ENCODE measurements at regions not wholly inside any gene's neighbourhood (a gene's known extent, or its start where the extent isn't known, plus 50 kb on each side); places are given as distances from the start of the nearest gene placed in this dataset.

- Histone ChIP-seq H3K27ac (ENCODE audit: extremely low read length, insufficient read depth, low read length) (no peak overlapping the region), H3K9me3 (ENCODE audit: low read length) (peaks cover 6% of the 10 kb centered on the region; the same call in 1 of the 2 replicates), H3K4me2 (ENCODE audit: low read depth, low read length) (no peak overlapping the region), H3K9ac (ENCODE audit: insufficient read depth, low read depth, low read length) (no peak overlapping the region), H3K4me3 (replicated peaks in 1 of 3; ENCODE audit: insufficient read depth in 1 of 3, low read depth in 2 of 3, low read length in 3 of 3) (no peak overlapping the region), H3K27me3 (ENCODE audit: control insufficient read depth in 1 of 2, insufficient read depth in 2 of 2, low read length in 2 of 2) (no peaks in the 10 kb centered on the region; a peak in 1 of 5 replicates), H3K4me1 (ENCODE audit: insufficient read depth, low read length) (no peaks in the 10 kb centered on the region; the same call in 1 of the 2 replicates), H4K20me1 (ENCODE audit: insufficient read depth, low read length) (no peaks in the 10 kb centered on the region), H2AFZ (ENCODE audit: low read length) (no peak overlapping the region), H3K36me3 (replicated peaks in 1 of 2; ENCODE audit: control insufficient read depth in 1 of 2, insufficient read depth in 2 of 2, low read length in 2 of 2) (no peaks in the 10 kb centered on the region), H3K79me2 (ENCODE audit: insufficient read depth, low read length) (no peaks in the 10 kb centered on the region)
- TF ChIP-seq SP5 (CRISPR knock-in tag; IDR thresholded peaks at IDR 0.05; ENCODE audit: borderline replicate concordance, low read depth) (no peak), SOX5 (CRISPR knock-in tag; IDR thresholded peaks at IDR 0.05; ENCODE audit: borderline replicate concordance) (peak; percentile 14; the same call in 1 of the 2 replicates)
- FAIRE-seq (no peak), DNase-seq (ENCODE audit: low spot score) (no peak), ATAC-seq (no peak)
- 4% methylated on average over 2 of the region's 2 CpGs for WGBS (ENCODE audit: low lambda C conversion rate)
- intact Hi-C loops (cut with micrococcal nuclease; ENCODE audit: unreplicated experiment) = no loop called here
- in situ Hi-C loops (cut with HindIII; ENCODE audit: extremely low pct_ligation_motif_present, low pct_unique_long_range_greater_than_20kb) = no loop called here
- POLR2A ChIA-PET = no interaction called here
- BruUV-seq (replicated peaks) = no TSS peak
- CTCF ChIA-PET (ENCODE audit: low intra/inter-chr PET ratio, low total read pairs) = no interaction called here
Observed at GRCh38 chr20:11702721-11703518, 214.8 kb upstream of the BTBD3 start.

GRCh38 chr20:11705512-11705911 is 212.2 kb upstream of the BTBD3 start:
- no peak for FAIRE-seq
- in situ Hi-C loops (cut with HindIII; ENCODE audit: extremely low pct_ligation_motif_present, low pct_unique_long_range_greater_than_20kb) = no loop called here
- Histone ChIP-seq H3K4me1 (ENCODE audit: insufficient read depth, low read length) (no peaks in the 10 kb centered on the region; the same call in 1 of the 2 replicates), H4K20me1 (ENCODE audit: insufficient read depth, low read length) (no peaks in the 10 kb centered on the region), H3K27ac (ENCODE audit: extremely low read length, insufficient read depth, low read length) (no peak overlapping the region), H3K4me3 (replicated peaks in 1 of 3; ENCODE audit: insufficient read depth in 1 of 3, low read depth in 2 of 3, low read length in 3 of 3) (no peak overlapping the region), H3K27me3 (ENCODE audit: control insufficient read depth in 1 of 2, insufficient read depth in 2 of 2, low read length in 2 of 2) (no peaks in the 10 kb centered on the region; a peak in 1 of 5 replicates), H3K9ac (ENCODE audit: insufficient read depth, low read depth, low read length) (no peak overlapping the region), H3K4me2 (ENCODE audit: low read depth, low read length) (no peak overlapping the region), H3K9me3 (ENCODE audit: low read length) (no peaks in the 10 kb centered on the region), H2AFZ (ENCODE audit: low read length) (no peak overlapping the region), H3K79me2 (ENCODE audit: insufficient read depth, low read length) (no peaks in the 10 kb centered on the region), H3K36me3 (replicated peaks in 1 of 2; ENCODE audit: control insufficient read depth in 1 of 2, insufficient read depth in 2 of 2, low read length in 2 of 2) (no peaks in the 10 kb centered on the region)
- POLR2A ChIA-PET = no interaction called here
- intact Hi-C loops (cut with micrococcal nuclease; ENCODE audit: unreplicated experiment) = no loop called here
- no peak for ATAC-seq
- BruUV-seq (replicated peaks) = no TSS peak
- CTCF ChIA-PET (ENCODE audit: low intra/inter-chr PET ratio, low total read pairs) = no interaction called here
- DNase-seq (ENCODE audit: low spot score) = no peak
- TF ChIP-seq ZBTB26 (CRISPR knock-in tag; IDR thresholded peaks at IDR 0.05; ENCODE audit: borderline replicate concordance) (no peak), SKI (IDR thresholded peaks at IDR 0.05; ENCODE audit: partially characterized antibody) (no peak), ZNF550 (CRISPR knock-in tag; IDR thresholded peaks at IDR 0.05; ENCODE audit: borderline replicate concordance) (no peak), FOSL1 (CRISPR knock-in tag; IDR thresholded peaks at IDR 0.05; ENCODE audit: borderline replicate concordance) (no peak), MATR3 (CRISPR knock-in tag; IDR thresholded peaks at IDR 0.05) (no peak), MAFF (IDR thresholded peaks at IDR 0.05; ENCODE audit: low read depth, low read length) (peak; percentile 73), TIGD3 (CRISPR knock-in tag; IDR thresholded peaks at IDR 0.05; ENCODE audit: borderline replicate concordance) (no peak), MAFK (conservative IDR thresholded peaks at IDR 0.05 in 1 of 2, IDR thresholded peaks at IDR 0.05 in 1 of 2; ENCODE audit: low read length in 2 of 2) (peak; percentile 84 to 85), JUN (CRISPR knock-in tag; IDR thresholded peaks at IDR 0.05) (no peak), CEBPB (IDR thresholded peaks at IDR 0.05; ENCODE audit: borderline replicate concordance, low read depth, low read length) (no peak), ZNF138 (CRISPR knock-in tag; IDR thresholded peaks at IDR 0.05; ENCODE audit: low read depth) (no peak), AGO1 (IDR thresholded peaks at IDR 0.05; ENCODE audit: low read depth, low read length, poor library complexity, severe bottlenecking) (no peak), HDAC1 (CRISPR knock-in tag; IDR thresholded peaks at IDR 0.05) (no peak), ZNF501 (CRISPR knock-in tag; IDR thresholded peaks at IDR 0.05) (no peak), NR2F2 (IDR thresholded peaks at IDR 0.05; ENCODE audit: borderline replicate concordance, low read depth) (no peak), MYNN (CRISPR knock-in tag; IDR thresholded peaks at IDR 0.05; ENCODE audit: low read depth) (no peak)
